ENCODE measurements at regions not wholly inside any gene's neighbourhood (a gene's known extent, or its start where the extent isn't known, plus 50 kb on each side); places are given as distances from the start of the nearest gene placed in this dataset.

- H3K27me3 ChIP-seq (replicated peaks in 1 of 4; ENCODE audit: control extremely low read depth in 1 of 4, control insufficient read depth in 3 of 4, insufficient read depth in 4 of 4, low read length in 3 of 4), result no peaks in the 10 kb centered on the region
- 100% methylated on average over 1 of the region's 2 CpGs for WGBS (ENCODE audit: insufficient coverage)
- Mint-ChIP-seq H3K4me3 (no peak overlapping the region), H3K9me3 (ENCODE audit: insufficient read depth) (no peaks in the 10 kb centered on the region), H3K27ac (no peak overlapping the region), H3K27me3 (no peaks in the 10 kb centered on the region), H3K4me1 (no peaks in the 10 kb centered on the region)
- no peak for TF ChIP-seq CTCF (IDR thresholded peaks at IDR 0.05)
- TF ChIP-seq EZH2 (IDR thresholded peaks at IDR 0.05; ENCODE audit: borderline replicate concordance, insufficient read depth, low read depth, low read length, poor library complexity, severe bottlenecking), result no peak
- no peaks in the 10 kb centered on the region for H3K79me2 ChIP-seq (ENCODE audit: control insufficient read depth, insufficient read depth, low read length)
- no peak overlapping the region for H2AFZ ChIP-seq (ENCODE audit: insufficient read depth, low read depth, low read length, poor library complexity, severe bottlenecking)
- CTCF ChIA-PET, result no interaction called here
- intact Hi-C loops (cut with micrococcal nuclease), result no loop called here
- ATAC-seq (ENCODE audit: low read depth) (no peak), DNase-seq (no peak)
- H3K4me2 ChIP-seq (replicated peaks; ENCODE audit: low read depth, low read length, poor library complexity, severe bottlenecking), result no peak overlapping the region
- no peak overlapping the region for H3K4me3 ChIP-seq (ENCODE audit: control extremely low read depth in 1 of 5, extremely low read depth in 1 of 5, insufficient read depth in 1 of 5, low read depth in 2 of 5, low read length in 4 of 5)
- no peak overlapping the region for H3K9ac ChIP-seq (ENCODE audit: low read length)
- no peaks in the 10 kb centered on the region for H3K36me3 ChIP-seq (replicated peaks in 1 of 2; ENCODE audit: control extremely low read depth in 1 of 2, control insufficient read depth in 1 of 2, extremely low read depth in 1 of 2, insufficient read depth in 2 of 2, low read length in 1 of 2)
- no peaks in the 10 kb centered on the region for H3K4me1 ChIP-seq (ENCODE audit: control insufficient read depth in 2 of 2, insufficient read depth in 2 of 2, low read length in 2 of 2)
- POLR2A ChIA-PET, result no interaction called here
- H3K9me3 ChIP-seq (ENCODE audit: control extremely low read depth in 1 of 3, control insufficient read depth in 2 of 3, insufficient read depth in 1 of 3, low read length in 2 of 3), result no peaks in the 10 kb centered on the region
- no peaks in the 10 kb centered on the region for H4K20me1 ChIP-seq (ENCODE audit: control insufficient read depth, insufficient read depth, low read length, poor library complexity, severe bottlenecking)
- no peak overlapping the region for H3K27ac ChIP-seq (ENCODE audit: low read length in 2 of 2)
These were observed 407.4 kb upstream of the NR3C2 start for GRCh38 chr4:148849581-148849980.

GRCh38 chr4:148847544-148848255 lies 405.5 kb upstream of the NR3C2 start:
- WGBS (ENCODE audit: insufficient coverage), result 92% methylated on average over 6 of the region's 10 CpGs
- ChIA-PET POLR2A (no interaction called here), CTCF (no interaction called here)
- no peaks in the 10 kb centered on the region for H3K27me3 Mint-ChIP-seq
- H3K27ac Mint-ChIP-seq, result no peak overlapping the region
- H3K79me2 ChIP-seq (ENCODE audit: control insufficient read depth, insufficient read depth, low read length), result no peaks in the 10 kb centered on the region
- H2AFZ ChIP-seq (ENCODE audit: insufficient read depth, low read depth, low read length, poor library complexity, severe bottlenecking), result no peak overlapping the region
- H3K9ac ChIP-seq (ENCODE audit: low read length), result no peak overlapping the region
- no peak for TF ChIP-seq EZH2 (IDR thresholded peaks at IDR 0.05; ENCODE audit: borderline replicate concordance, insufficient read depth, low read depth, low read length, poor library complexity, severe bottlenecking)
- TF ChIP-seq CTCF (IDR thresholded peaks at IDR 0.05), result no peak
- no peaks in the 10 kb centered on the region for H3K36me3 ChIP-seq (replicated peaks in 1 of 2; ENCODE audit: control extremely low read depth in 1 of 2, control insufficient read depth in 1 of 2, extremely low read depth in 1 of 2, insufficient read depth in 2 of 2, low read length in 1 of 2)
- no peak overlapping the region for H3K4me3 Mint-ChIP-seq
- H4K20me1 ChIP-seq (ENCODE audit: control insufficient read depth, insufficient read depth, low read length, poor library complexity, severe bottlenecking), result no peaks in the 10 kb centered on the region
- no peak overlapping the region for H3K4me2 ChIP-seq (replicated peaks; ENCODE audit: low read depth, low read length, poor library complexity, severe bottlenecking)
- H3K4me1 ChIP-seq (ENCODE audit: control insufficient read depth in 2 of 2, insufficient read depth in 2 of 2, low read length in 2 of 2), result no peaks in the 10 kb centered on the region
- no peak for ATAC-seq (ENCODE audit: low read depth)
- no peaks in the 10 kb centered on the region for H3K9me3 ChIP-seq (ENCODE audit: control extremely low read depth in 1 of 3, control insufficient read depth in 2 of 3, insufficient read depth in 1 of 3, low read length in 2 of 3)
- DNase-seq, result no peak
- H3K9me3 Mint-ChIP-seq (ENCODE audit: insufficient read depth), result no peaks in the 10 kb centered on the region
- no peaks in the 10 kb centered on the region for H3K4me1 Mint-ChIP-seq
- H3K27ac ChIP-seq (ENCODE audit: low read length in 2 of 2), result no peak overlapping the region
- H3K27me3 ChIP-seq (replicated peaks in 1 of 4; ENCODE audit: control extremely low read depth in 1 of 4, control insufficient read depth in 3 of 4, insufficient read depth in 4 of 4, low read length in 3 of 4), result no peaks in the 10 kb centered on the region
- intact Hi-C loops (cut with micrococcal nuclease), result no loop called here
- no peak overlapping the region for H3K4me3 ChIP-seq (ENCODE audit: control extremely low read depth in 1 of 5, extremely low read depth in 1 of 5, insufficient read depth in 1 of 5, low read depth in 2 of 5, low read length in 4 of 5)

Data from B cell (primary cell).